Activated CD8-positive, alpha-beta T cell treated with anti-CD3 and anti-CD28 coated beads, Interleukin-2, amount 10 ng/mL, durations not matched to agents 7 days and 5 days (primary cell): ENCODE measurements at regions not wholly inside any gene's neighbourhood (a gene's known extent, or its start where the extent isn't known, plus 50 kb on each side); places are given as distances from the start of the nearest gene placed in this dataset.

ENCODE experiments used
- ATAC-seq: fragments of 150-1000 bp; cut with Tn5 transposase; one replicate; pipeline ENCODE4 v1.10.0; 2021; ENCODE audit warnings: moderate library complexity
- CTCF ChIA-PET: fragments of 350-600 bp; sonication (Branson Sonifier 250); formaldehyde crosslinking; loops from one replicate; lab custom pipeline; 2021; ENCODE audit warnings: antibody characterized with exemption; lab: Charles Lee
- POLR2A ChIA-PET: fragments of 350-600 bp; sonication (Branson Sonifier 250); formaldehyde crosslinking; loops from one replicate; lab custom pipeline; 2021; ENCODE audit warnings: antibody characterized with exemption; lab: Charles Lee
- DNase-seq: peaks from one replicate; pipeline ENCODE4 v3.0.0-alpha.2; 2020
- H3K27ac Mint-ChIP-seq: one replicate; pipeline ENCODE4 v1.8.0; 2021; ENCODE audit warnings: mild to moderate bottlenecking, mixed read lengths
- H3K27me3 Mint-ChIP-seq: one replicate; pipeline ENCODE4 v1.8.0; 2021; ENCODE audit warnings: low read depth, mixed read lengths
- H3K36me3 Mint-ChIP-seq: one replicate; pipeline ENCODE4 v1.8.0; 2021; ENCODE audit warnings: low read depth, mixed read lengths
- H3K4me1 Mint-ChIP-seq: one replicate; pipeline ENCODE4 v1.8.0; 2021; ENCODE audit warnings: low read depth, mixed read lengths
- H3K4me3 Mint-ChIP-seq: one replicate; pipeline ENCODE4 v1.8.0; 2021; ENCODE audit warnings: mild to moderate bottlenecking, mixed read lengths
- H3K9me3 Mint-ChIP-seq: one replicate; pipeline ENCODE4 v1.8.0; 2022; ENCODE audit warnings: mixed read lengths; ENCODE audit not compliant: insufficient read depth

GRCh38 chr16:5873221-5873620 is 775.6 kb upstream of the EEF2KMT start:
- DNase-seq (no peak), ATAC-seq (no peak)
- no peaks in the 10 kb centered on the region for H3K9me3 Mint-ChIP-seq
- no peaks in the 10 kb centered on the region for H3K36me3 Mint-ChIP-seq
- CTCF ChIA-PET: no interaction called here
- POLR2A ChIA-PET: no interaction called here
- no peak overlapping the region for H3K4me3 Mint-ChIP-seq
- H3K27ac Mint-ChIP-seq: no peak overlapping the region
- no peaks in the 10 kb centered on the region for H3K4me1 Mint-ChIP-seq
- H3K27me3 Mint-ChIP-seq: no peaks in the 10 kb centered on the region

GRCh38 chr16:5870886-5871691 is 773.5 kb upstream of the EEF2KMT start:
- CTCF ChIA-PET: no interaction called here

GRCh38 chr16:5867250-5867649 is 769.7 kb upstream of the EEF2KMT start:
- ATAC-seq (no peak), DNase-seq (no peak)
- H3K27me3 Mint-ChIP-seq: no peaks in the 10 kb centered on the region
- ChIA-PET POLR2A (no interaction called here), CTCF (no interaction called here)
- H3K36me3 Mint-ChIP-seq: no peaks in the 10 kb centered on the region
- peaks cover 6% of the 10 kb centered on the region for H3K9me3 Mint-ChIP-seq
- no peaks in the 10 kb centered on the region for H3K4me1 Mint-ChIP-seq
- no peak overlapping the region for H3K27ac Mint-ChIP-seq
- no peak overlapping the region for H3K4me3 Mint-ChIP-seq

More at GRCh38 chr16:5870886-5871691, 773.5 kb upstream of the EEF2KMT start:
- Mint-ChIP-seq H3K27me3 (no peaks in the 10 kb centered on the region), H3K4me3 (no peak overlapping the region), H3K4me1 (no peaks in the 10 kb centered on the region), H3K27ac (no peak overlapping the region), H3K9me3 (no peaks in the 10 kb centered on the region), H3K36me3 (no peaks in the 10 kb centered on the region)
- POLR2A ChIA-PET: no interaction called here
- no peak for DNase-seq
- no peak for ATAC-seq

- H3K4me3 Mint-ChIP-seq: no peak overlapping the region
- POLR2A ChIA-PET: no interaction called here
- H3K9me3 Mint-ChIP-seq: peaks cover 6% of the 10 kb centered on the region
- ATAC-seq: no peak
- CTCF ChIA-PET: no interaction called here
- no peaks in the 10 kb centered on the region for H3K4me1 Mint-ChIP-seq
- H3K27me3 Mint-ChIP-seq: no peaks in the 10 kb centered on the region
- H3K27ac Mint-ChIP-seq: no peak overlapping the region
- H3K36me3 Mint-ChIP-seq: no peaks in the 10 kb centered on the region
- no peak for DNase-seq
Observed at GRCh38 chr16:5865236-5865635, 767.6 kb upstream of the EEF2KMT start.

GRCh38 chr16:5863071-5863606 is 765.5 kb upstream of the EEF2KMT start:
- ChIA-PET CTCF (no interaction called here), POLR2A (no interaction called here)
- H3K27me3 Mint-ChIP-seq: no peaks in the 10 kb centered on the region
- peaks cover 6% of the 10 kb centered on the region for H3K9me3 Mint-ChIP-seq
- H3K4me3 Mint-ChIP-seq: no peak overlapping the region
- ATAC-seq (no peak), DNase-seq (no peak)
- no peaks in the 10 kb centered on the region for H3K36me3 Mint-ChIP-seq
- H3K27ac Mint-ChIP-seq: no peak overlapping the region
- no peaks in the 10 kb centered on the region for H3K4me1 Mint-ChIP-seq

- no peak for DNase-seq
- H3K36me3 Mint-ChIP-seq: no peaks in the 10 kb centered on the region
- H3K4me1 Mint-ChIP-seq: no peaks in the 10 kb centered on the region
- H3K27ac Mint-ChIP-seq: no peak overlapping the region
- ChIA-PET CTCF (no interaction called here), POLR2A (no interaction called here)
- H3K27me3 Mint-ChIP-seq: no peaks in the 10 kb centered on the region
- peaks cover 6% of the 10 kb centered on the region for H3K9me3 Mint-ChIP-seq
- no peak overlapping the region for H3K4me3 Mint-ChIP-seq
- ATAC-seq: no peak
Observed at GRCh38 chr16:5862103-5862840, 764.7 kb upstream of the EEF2KMT start.

GRCh38 chr16:5861241-5861640 is 763.6 kb upstream of the EEF2KMT start:
- Mint-ChIP-seq H3K4me1 (no peaks in the 10 kb centered on the region), H3K4me3 (no peak overlapping the region), H3K27me3 (no peaks in the 10 kb centered on the region), H3K9me3 (peaks cover 6% of the 10 kb centered on the region), H3K36me3 (no peaks in the 10 kb centered on the region), H3K27ac (no peak overlapping the region)
- ChIA-PET CTCF (no interaction called here), POLR2A (interaction anchor here (0.5 kb wide), 1 partner anchor 1420 kb away, joined by 3 read pairs; no protein-coding TSS in a partner anchor)
- DNase-seq (no peak), ATAC-seq (no peak)

GRCh38 chr16:5858180-5858579 is 760.6 kb upstream of the EEF2KMT start:
- no peaks in the 10 kb centered on the region for H3K27me3 Mint-ChIP-seq
- DNase-seq (no peak), ATAC-seq (no peak)
- no peak overlapping the region for H3K27ac Mint-ChIP-seq
- ChIA-PET POLR2A (no interaction called here), CTCF (no interaction called here)
- no peaks in the 10 kb centered on the region for H3K9me3 Mint-ChIP-seq
- no peak overlapping the region for H3K4me3 Mint-ChIP-seq
- H3K4me1 Mint-ChIP-seq: no peaks in the 10 kb centered on the region
- H3K36me3 Mint-ChIP-seq: no peaks in the 10 kb centered on the region

GRCh38 chr16:5854027-5854426 is 756.4 kb upstream of the EEF2KMT start:
- no peaks in the 10 kb centered on the region for H3K27me3 Mint-ChIP-seq
- no peaks in the 10 kb centered on the region for H3K9me3 Mint-ChIP-seq
- no peaks in the 10 kb centered on the region for H3K4me1 Mint-ChIP-seq
- POLR2A ChIA-PET: no interaction called here
- no peak overlapping the region for H3K4me3 Mint-ChIP-seq
- no peak for DNase-seq
- ATAC-seq: no peak
- no peaks in the 10 kb centered on the region for H3K36me3 Mint-ChIP-seq
- CTCF ChIA-PET: no interaction called here
- no peak overlapping the region for H3K27ac Mint-ChIP-seq

GRCh38 chr16:5852151-5852550 is 754.6 kb upstream of the EEF2KMT start:
- no peaks in the 10 kb centered on the region for H3K36me3 Mint-ChIP-seq
- H3K4me3 Mint-ChIP-seq: no peak overlapping the region
- POLR2A ChIA-PET: no interaction called here
- H3K9me3 Mint-ChIP-seq: no peaks in the 10 kb centered on the region
- H3K27me3 Mint-ChIP-seq: no peaks in the 10 kb centered on the region
- DNase-seq (no peak), ATAC-seq (no peak)
- CTCF ChIA-PET: interaction anchor here (0.6 kb wide), 1 partner anchor 230 kb away, joined by 3 read pairs; no protein-coding TSS in a partner anchor
- H3K27ac Mint-ChIP-seq: no peak overlapping the region
- H3K4me1 Mint-ChIP-seq: no peaks in the 10 kb centered on the region

GRCh38 chr16:5851393-5851982 is 753.9 kb upstream of the EEF2KMT start:
- no peak for DNase-seq
- Mint-ChIP-seq H3K27me3 (no peaks in the 10 kb centered on the region), H3K4me1 (no peaks in the 10 kb centered on the region), H3K4me3 (no peak overlapping the region), H3K36me3 (no peaks in the 10 kb centered on the region), H3K27ac (no peak overlapping the region), H3K9me3 (no peaks in the 10 kb centered on the region)
- POLR2A ChIA-PET: no interaction called here
- ATAC-seq: no peak
- CTCF ChIA-PET: interaction anchor here (0.6 kb wide), 1 partner anchor 231 kb away, joined by 3 read pairs; no protein-coding TSS in a partner anchor
